CD4-positive, alpha-beta T cell (primary cell): ENCODE measurements at regions not wholly inside any gene's neighbourhood (a gene's known extent, or its start where the extent isn't known, plus 50 kb on each side); places are given as distances from the start of the nearest gene placed in this dataset.

Source experiments
- ATAC-seq: fragments of 200-7000 bp; cut with Tn5 transposase; one replicate; pipeline ENCODE4 v1.10.0; 2022; ENCODE audit warnings: mild to moderate bottlenecking; ENCODE audit not compliant: poor library complexity
- CTCF ChIA-PET: fragments of 350-600 bp; sonication (Branson Sonifier 250); formaldehyde crosslinking; loops from one replicate; lab custom pipeline; 2021; ENCODE audit warnings: antibody characterized with exemption, inconsistent platforms; lab: Charles Lee
- POLR2A ChIA-PET: fragments of 350-600 bp; sonication (Branson Sonifier 250); formaldehyde crosslinking; loops from one replicate; lab custom pipeline; 2021; ENCODE audit warnings: antibody characterized with exemption, inconsistent platforms; lab: Charles Lee
- DNase-seq, 14 experiments: peaks; one replicate each; pipeline ENCODE4 v3.0.0-alpha.2; 2013 to 2020; ENCODE audit warnings: mixed read lengths in 2 of 14
- H3K27ac ChIP-seq, 2 donors: one replicate each; pipeline versions ENCODE4 v1.5.1 to v1.7.0; 2013; ENCODE audit warnings: low read length in 2 of 2, low read depth in 1 of 2, mild to moderate bottlenecking in 1 of 2
- H3K27me3 ChIP-seq, 2 experiments: 1 replicate in 1 of 2; 2 replicates in 1 of 2; pipeline versions ENCODE4 v1.6.1 to v1.7.0; 2013; ENCODE audit warnings: low read length in 2 of 2, control low read depth in 1 of 2, mild to moderate bottlenecking in 1 of 2, moderate library complexity in 1 of 2; ENCODE audit not compliant: insufficient read depth in 2 of 2, control insufficient read depth in 1 of 2
- H3K36me3 ChIP-seq: one replicate; pipeline ENCODE4 v1.6.1; 2013; ENCODE audit warnings: low read length, control low read depth; ENCODE audit not compliant: insufficient read depth
- H3K4me1 ChIP-seq: one replicate; pipeline ENCODE4 v1.6.1; 2013; ENCODE audit warnings: low read length, control low read depth; ENCODE audit not compliant: insufficient read depth
- H3K4me3 ChIP-seq: one replicate; pipeline ENCODE4 v1.5.1; 2013; ENCODE audit warnings: mild to moderate bottlenecking, low read length, moderate library complexity
- H3K9me3 ChIP-seq, 2 experiments: 1 replicate in 1 of 2; 2 replicates in 1 of 2; pipeline versions ENCODE4 v1.6.1 to v1.7.0; 2013; ENCODE audit warnings: low read length in 2 of 2, mild to moderate bottlenecking in 2 of 2, control low read depth in 1 of 2, moderate library complexity in 1 of 2; ENCODE audit not compliant: control insufficient read depth in 1 of 2, insufficient read depth in 1 of 2
- H3K27ac Mint-ChIP-seq: one replicate; pipeline ENCODE4 v1.8.0; 2020; ENCODE audit warnings: mixed read lengths
- H3K27me3 Mint-ChIP-seq: one replicate; pipeline ENCODE4 v1.8.0; 2021; ENCODE audit warnings: mixed read lengths
- H3K36me3 Mint-ChIP-seq: one replicate; pipeline ENCODE4 v1.8.0; 2021; ENCODE audit warnings: low read depth, mixed read lengths
- H3K4me1 Mint-ChIP-seq: one replicate; pipeline ENCODE4 v1.8.0; 2021; ENCODE audit warnings: low read depth, mixed read lengths
- H3K4me3 Mint-ChIP-seq: one replicate; pipeline ENCODE4 v1.8.0; 2020; ENCODE audit warnings: mild to moderate bottlenecking, mixed read lengths
- H3K9me3 Mint-ChIP-seq: one replicate; pipeline ENCODE4 v1.8.0; 2020; ENCODE audit warnings: mixed read lengths
- CTCF ChIP-seq: fragments of 200-600 bp; IDR thresholded peaks from one replicate; pipeline ENCODE4 v1.8.0; 2022; ENCODE audit warnings: antibody characterized with exemption, mild to moderate bottlenecking
- intact Hi-C, 2 experiments: fragments of 100-400 bp; cut with DNase I in 1 of 2; cut with micrococcal nuclease in 1 of 2; formaldehyde crosslinking; loops; one replicate each; pipeline versions ENCODE4 v1.15.1 to v1.9.0; 2023 to 2025; cut with DNase I, micrococcal nuclease

GRCh38 chr12:124711344-124711743 lies 143.9 kb upstream of the NCOR2 start:
- no peak overlapping the region for H3K4me3 ChIP-seq
- ATAC-seq (no peak), DNase-seq (no peak)
- peaks cover 0 to 10% of the 10 kb centered on the region in 2 experiments for H3K9me3 ChIP-seq
- H3K36me3 Mint-ChIP-seq = no peaks in the 10 kb centered on the region
- no peaks in the 10 kb centered on the region for H3K27me3 ChIP-seq
- ChIA-PET CTCF (no interaction called here), POLR2A (no interaction called here)
- no peaks in the 10 kb centered on the region for H3K27me3 Mint-ChIP-seq
- no peak overlapping the region for H3K27ac ChIP-seq
- H3K4me1 Mint-ChIP-seq = peaks cover 17% of the 10 kb centered on the region
- intact Hi-C loops = no loop called here
- no peak overlapping the region for H3K4me3 Mint-ChIP-seq
- H3K27ac Mint-ChIP-seq = no peak overlapping the region
- H3K36me3 ChIP-seq = no peaks in the 10 kb centered on the region
- no peaks in the 10 kb centered on the region for H3K9me3 Mint-ChIP-seq
- peaks cover 20% of the 10 kb centered on the region for H3K4me1 ChIP-seq
- no peak for TF ChIP-seq CTCF

DNA sequence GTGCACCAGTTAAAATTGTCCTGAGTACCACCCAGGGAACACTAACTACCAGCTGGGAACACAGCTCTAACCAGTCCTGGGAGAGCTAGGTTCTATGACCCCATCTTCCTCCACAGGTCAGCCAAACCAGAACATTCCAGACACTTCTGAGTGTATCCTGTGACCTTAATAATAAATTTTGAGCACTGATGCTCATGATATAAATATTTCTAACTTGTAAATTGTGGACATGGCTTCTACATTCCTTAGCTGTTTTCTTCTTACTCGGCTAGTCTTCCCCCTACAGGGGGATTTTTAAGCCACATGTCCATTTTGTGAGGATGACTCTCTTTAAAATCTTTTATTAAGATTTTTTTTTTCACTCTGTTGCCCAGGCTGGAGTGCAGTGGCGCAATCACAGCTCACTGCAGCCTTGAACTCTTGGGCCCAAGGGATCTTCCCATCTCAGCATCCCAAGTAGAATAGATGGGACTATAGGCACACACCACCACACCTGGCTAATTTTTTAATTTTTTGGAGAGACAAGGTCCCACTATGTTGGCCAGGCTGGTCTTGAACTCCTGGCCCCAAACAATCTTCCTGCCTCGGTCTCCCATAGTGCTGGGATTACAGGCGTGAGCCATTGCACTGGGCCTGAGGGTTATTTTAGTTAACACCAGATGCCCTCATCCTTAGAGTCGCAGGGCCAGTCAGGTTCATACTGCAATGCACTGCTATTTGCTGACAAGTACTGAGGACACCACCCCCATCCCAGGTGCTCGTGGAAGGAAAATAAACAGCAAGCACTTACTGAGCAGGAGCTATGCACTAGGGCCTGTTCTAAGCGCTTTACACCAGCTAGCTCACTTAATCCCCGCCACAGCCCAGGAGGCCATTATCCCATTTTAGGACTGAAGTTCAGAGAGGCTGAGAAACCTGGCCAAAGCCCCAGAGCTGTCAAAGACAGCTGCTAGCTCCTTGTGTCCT lies 142.6 kb upstream of the NCOR2 start:
- Histone ChIP-seq H3K27me3 (no peaks in the 10 kb centered on the region), H3K4me1 (peaks cover 20% of the 10 kb centered on the region), H3K4me3 (no peak overlapping the region), H3K9me3 (peaks cover 0 to 10% of the 10 kb centered on the region in 2 experiments), H3K36me3 (no peaks in the 10 kb centered on the region), H3K27ac (no peak overlapping the region)
- no peak for TF ChIP-seq CTCF
- POLR2A ChIA-PET = no interaction called here
- no peaks in the 10 kb centered on the region for H3K36me3 Mint-ChIP-seq
- ATAC-seq = no peak
- H3K9me3 Mint-ChIP-seq = no peaks in the 10 kb centered on the region
- H3K4me3 Mint-ChIP-seq = no peak overlapping the region
- H3K4me1 Mint-ChIP-seq = peaks cover 17% of the 10 kb centered on the region
- no peak for DNase-seq
- CTCF ChIA-PET = no interaction called here
- intact Hi-C loops = no loop called here
- no peaks in the 10 kb centered on the region for H3K27me3 Mint-ChIP-seq
- H3K27ac Mint-ChIP-seq = no peak overlapping the region

DNA sequence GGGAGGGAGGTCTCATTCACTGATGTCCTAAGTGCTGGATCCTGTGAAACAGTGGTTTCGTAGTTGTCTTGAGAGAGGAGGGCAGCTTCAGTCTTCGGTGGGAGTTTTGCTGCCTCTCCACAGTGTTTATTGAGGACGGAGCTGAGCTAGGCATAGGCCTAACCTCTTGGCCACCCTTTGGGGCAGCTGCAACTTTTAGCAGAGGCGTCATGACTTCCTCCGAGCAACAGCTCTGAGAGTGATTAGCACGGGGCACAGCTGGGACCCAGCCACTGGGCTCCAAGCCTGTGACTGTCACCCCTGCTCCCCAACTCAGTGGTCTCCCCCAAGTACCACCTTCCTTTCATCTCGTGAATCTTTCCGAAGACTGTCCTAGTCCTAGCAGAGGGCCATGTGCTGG lies 139.9 kb upstream of the NCOR2 start:
- ChIA-PET POLR2A (no interaction called here), CTCF (no interaction called here)
- Mint-ChIP-seq H3K27ac (no peak overlapping the region), H3K36me3 (no peaks in the 10 kb centered on the region), H3K27me3 (no peaks in the 10 kb centered on the region), H3K4me3 (no peak overlapping the region), H3K9me3 (no peaks in the 10 kb centered on the region), H3K4me1 (no peaks in the 10 kb centered on the region)
- Histone ChIP-seq H3K4me1 (no peaks in the 10 kb centered on the region), H3K9me3 (peaks cover 0 to 10% of the 10 kb centered on the region in 2 experiments), H3K36me3 (no peaks in the 10 kb centered on the region), H3K27me3 (no peaks in the 10 kb centered on the region), H3K4me3 (no peak overlapping the region), H3K27ac (no peak overlapping the region)
- TF ChIP-seq CTCF = no peak
- DNase-seq (no peak), ATAC-seq (no peak)
- intact Hi-C loops = no loop called here
